ENCODE measurements at regions not wholly inside any gene's neighbourhood (a gene's known extent, or its start where the extent isn't known, plus 50 kb on each side); places are given as distances from the start of the nearest gene placed in this dataset.

DNA sequence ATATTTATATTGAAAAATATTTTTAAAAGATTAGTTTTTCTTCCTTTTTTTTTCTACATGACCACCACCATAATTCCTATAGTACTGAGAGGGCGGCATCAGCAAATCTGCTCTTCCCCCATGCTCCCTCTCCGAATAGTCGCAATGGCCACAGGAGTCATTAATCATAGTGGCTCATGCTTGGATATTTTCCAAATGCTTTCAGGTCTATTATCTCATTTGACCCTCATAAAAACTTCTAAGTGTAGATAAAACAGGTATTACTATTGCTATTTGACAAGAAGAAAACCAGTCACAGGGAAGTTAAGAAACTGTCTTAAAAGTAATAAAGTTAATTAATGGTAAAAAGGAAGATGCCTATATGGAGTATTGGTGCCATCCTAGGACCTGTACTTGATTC, 440.7 kb downstream of the CMPK2 start:
- DNase-seq: no peak

DNA sequence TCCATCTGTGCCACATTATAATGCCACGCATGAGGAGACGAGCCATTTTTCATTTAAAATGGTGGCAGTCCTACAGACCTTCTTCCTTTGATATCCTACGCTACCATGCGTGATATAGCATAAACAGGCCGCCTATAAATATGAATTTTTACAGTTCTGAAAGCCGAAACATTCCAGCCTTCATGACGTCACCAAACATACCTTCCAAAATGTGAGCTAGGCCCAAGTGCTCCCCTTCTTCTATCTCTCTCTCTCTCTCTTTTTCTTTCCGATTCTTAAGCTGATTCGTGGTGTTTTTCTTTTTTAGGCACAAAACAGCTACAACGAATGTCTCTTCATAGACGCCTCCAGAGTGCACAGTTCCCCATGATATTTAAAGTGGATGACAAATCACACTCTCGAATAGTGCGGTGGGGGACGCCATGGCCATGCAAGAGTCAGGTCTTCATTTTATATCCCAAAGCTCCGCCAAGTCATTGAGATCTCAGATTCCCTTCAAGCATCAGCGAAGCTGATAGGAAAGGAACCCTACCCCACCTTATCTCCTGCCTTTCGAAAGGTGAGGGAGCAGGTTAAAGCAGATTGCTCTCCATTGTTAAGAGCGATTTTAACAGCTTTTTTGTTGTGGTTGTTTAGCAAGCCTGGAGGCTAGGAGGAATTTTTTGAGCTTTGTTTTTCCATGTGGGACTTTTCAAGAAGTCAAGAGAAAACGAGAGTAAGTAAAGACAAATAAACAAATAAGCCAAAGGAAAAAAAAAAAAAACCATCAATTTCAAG, 436.3 kb downstream of the CMPK2 start:
- no peak for DNase-seq

DNA sequence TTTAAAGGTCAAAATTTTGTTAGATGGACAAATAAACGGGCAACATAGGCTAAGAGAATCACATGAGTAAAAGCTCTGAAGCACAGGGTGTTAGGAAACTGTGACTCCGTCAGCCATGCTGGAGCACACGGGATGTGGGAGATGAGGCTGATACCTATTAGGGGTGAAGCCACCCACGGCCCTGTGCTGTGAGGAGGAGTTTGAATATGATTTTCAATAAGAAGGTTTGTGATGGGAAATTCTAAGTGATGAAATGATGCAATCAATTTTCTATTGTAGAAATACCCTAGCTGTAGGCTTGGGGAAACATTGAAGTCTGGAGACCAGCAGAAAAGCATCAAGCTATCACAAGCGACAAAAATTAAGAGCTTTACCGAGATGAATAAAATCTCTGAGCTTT, 431.3 kb downstream of the CMPK2 start:
- DNase-seq: no peak

DNA sequence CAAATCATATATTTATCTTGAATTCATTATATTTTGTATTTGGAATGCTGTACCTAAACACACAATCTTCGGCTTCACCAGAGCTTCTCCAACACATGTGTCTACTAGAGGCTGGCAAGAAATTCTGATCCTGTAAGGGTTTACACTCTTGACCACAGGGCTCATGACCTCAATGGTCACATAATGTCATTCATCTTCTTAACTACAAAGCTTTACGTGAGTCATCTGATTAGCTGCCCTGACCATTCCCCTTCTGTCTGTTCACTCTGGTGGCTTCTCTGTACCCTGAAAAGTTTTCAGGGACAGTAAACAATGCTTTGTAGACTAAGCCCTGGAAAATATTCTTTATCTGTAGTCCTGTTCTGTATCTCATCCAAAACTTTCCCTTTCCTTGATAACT, 423.9 kb downstream of the CMPK2 start:
- DNase-seq: no peak

DNA sequence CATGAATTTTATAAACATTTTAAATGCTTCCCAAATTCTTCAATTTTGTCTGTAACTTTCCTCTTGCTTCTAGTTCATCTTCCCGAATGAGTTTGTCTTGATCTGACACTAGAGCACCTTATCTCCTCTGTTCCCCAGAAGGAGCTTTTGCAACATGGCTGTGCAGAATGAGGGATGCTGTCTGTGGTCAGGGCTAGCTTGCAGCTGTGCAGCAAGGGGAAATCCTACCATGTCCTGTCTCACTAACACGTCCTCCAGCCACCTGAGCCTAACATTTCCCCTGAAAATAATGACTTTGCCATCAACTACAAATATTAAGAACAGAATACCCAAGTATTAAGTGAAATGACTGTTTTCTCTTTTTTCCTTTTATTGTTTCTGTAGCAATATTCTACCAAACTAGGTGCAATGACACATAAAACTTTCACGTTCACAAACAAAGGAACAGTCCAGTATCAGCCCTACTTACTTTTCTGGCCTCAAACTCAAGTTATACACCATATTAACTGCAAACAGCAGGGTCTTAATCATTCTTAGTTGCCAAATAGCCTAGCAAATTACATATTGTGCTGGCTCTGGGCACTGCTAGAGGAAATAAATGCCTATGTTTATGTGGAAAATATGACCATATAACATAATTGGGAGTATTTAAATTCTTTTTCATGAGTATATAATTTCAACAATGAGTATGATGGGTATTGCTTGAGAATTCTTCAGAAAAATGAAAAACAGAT, 423.3 kb downstream of the CMPK2 start:
- no peak for DNase-seq

DNA sequence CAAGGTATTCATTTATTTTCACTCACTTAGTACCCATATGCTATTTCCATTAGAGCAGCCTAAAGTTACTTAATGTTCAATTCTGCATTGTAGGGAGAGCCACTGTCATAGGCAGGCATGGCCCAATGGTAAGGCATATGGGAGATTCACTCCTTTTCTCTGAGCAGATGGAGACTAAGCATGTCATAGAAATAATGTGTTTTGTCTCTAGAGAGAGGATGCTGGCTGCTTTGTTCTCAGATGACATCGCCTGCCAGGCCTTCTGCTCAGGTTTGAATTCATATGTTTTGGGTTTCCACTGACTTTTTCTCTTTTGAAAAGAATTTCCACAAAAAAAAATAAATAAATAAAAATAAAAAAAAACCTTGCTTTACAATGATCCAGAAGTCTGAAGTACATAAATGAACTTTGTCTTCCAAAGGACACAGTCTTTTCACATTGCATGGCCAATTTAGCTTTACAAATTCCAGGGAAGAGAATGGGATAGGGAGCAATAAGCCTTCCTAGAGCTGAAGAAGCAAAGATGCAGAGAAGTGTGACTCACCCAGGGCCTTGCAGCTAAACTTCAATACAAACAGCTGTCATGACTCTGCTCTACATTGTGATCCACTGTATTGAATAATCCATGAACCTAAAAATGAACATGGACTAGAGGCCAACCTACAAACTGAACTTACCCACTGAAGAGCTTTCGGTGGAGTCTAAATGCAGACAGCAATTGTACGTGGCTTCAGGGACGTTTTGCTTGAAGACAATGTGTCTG, 422.5 kb downstream of the CMPK2 start:
- no peak for DNase-seq

DNA sequence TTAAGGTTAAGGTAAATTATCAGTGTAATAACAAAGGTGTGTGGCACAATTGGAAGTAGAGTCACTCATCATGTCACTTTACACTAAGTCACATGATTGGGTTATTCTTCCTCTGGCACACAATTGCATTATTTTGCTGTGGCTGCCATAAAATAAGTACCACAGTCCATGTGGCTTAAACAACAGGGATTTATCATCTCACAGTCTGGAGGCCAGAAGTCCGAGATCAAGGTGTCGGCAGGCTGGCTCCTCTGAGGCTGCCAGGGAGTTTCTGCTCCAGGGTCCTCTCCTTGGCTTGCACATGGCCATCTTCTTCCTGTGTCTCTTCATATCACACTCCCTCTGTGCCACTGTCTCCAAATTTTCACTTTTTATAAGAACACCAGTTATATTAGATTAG, 421.2 kb downstream of the CMPK2 start:
- DNase-seq: no peak

DNA sequence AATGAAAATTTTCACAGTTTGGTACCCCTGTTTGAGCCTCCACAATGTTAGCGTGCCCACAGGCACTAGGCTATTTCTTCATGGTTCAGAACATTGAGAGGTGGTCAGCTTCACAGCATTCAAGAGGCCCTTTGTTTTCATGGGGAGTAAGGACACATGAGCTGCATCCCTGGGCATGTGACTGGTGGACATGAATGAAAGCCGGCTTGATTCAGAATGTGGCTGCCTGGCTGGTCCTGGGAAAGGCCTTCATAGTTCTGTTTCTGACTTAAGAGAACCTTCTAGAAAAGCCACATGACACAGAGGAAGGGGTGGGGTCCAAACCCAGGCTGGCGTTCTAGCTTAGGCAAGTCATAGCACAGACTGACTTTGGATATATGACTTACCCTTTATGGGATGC, 420.6 kb downstream of the CMPK2 start:
- no peak for DNase-seq

DNA sequence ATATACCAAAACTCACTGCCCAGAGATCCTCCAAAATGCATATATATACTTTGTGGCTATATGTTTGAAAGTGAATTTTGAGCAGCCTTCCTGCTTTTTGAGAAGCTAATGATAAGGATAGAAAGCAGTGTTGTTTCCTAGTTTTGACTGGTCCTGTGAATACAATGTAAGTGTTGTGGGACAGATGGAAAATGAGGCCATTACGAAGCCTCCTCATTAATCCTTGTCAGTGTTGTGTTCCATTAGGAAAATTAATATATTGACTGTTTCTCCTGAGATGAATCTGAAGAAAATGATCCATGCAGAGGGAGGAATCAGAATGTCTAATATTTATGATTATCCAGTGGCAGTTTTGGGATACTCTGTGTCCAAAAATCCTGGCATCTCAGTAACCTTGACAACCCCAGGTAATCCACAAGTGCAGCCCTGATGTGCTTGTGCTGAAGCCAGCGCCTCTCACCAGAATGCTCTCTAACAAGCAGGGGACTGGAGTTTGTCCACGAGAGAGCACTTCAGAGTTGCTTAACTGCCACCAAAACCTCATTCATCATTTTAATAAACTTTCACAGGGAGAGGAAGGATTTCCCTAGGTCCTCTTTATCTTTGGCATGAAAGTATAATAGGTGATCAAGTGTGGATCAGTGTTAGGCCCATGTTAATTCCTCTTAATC, 418.6 kb downstream of the CMPK2 start:
- DNase-seq: no peak

DNA sequence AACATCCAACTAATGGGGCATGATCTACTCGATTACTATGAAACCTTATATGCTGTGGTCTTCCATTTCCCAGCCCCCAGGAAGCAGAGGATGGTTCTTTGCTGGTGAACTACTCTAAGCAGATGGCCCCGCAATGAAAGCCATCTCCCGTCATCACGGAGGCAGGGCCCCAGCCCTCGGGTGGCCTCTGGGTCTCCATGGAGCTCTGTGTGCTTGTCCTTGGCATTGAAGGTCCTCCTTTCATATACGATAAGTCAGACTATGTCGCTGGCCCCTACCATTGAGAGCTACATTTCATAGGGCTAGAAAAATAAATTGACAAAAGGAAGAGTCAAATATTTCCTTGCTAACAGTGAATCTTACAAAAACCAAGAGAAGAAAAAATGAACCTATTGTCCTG, 416.8 kb downstream of the CMPK2 start:
- no peak for DNase-seq

DNA sequence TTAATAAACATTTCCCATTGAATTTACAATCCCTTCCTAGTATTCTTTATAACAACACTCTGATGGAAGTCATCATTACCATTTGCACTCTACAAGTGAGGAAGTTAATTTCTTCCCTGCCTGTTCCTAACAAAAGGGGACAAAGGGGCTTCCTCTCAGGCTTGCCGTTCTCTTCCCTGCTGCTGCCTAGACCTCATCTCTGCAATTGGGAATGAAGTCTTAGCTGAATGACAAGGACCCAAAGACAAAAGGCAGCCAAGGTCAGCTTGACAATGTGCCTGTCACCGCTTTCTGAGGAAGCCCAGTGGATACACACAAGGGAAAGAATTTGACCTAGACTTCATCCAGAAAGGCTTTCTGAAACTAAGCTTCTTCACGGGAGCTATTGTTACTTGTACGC, 416.4 kb downstream of the CMPK2 start:
- no peak for DNase-seq

DNA sequence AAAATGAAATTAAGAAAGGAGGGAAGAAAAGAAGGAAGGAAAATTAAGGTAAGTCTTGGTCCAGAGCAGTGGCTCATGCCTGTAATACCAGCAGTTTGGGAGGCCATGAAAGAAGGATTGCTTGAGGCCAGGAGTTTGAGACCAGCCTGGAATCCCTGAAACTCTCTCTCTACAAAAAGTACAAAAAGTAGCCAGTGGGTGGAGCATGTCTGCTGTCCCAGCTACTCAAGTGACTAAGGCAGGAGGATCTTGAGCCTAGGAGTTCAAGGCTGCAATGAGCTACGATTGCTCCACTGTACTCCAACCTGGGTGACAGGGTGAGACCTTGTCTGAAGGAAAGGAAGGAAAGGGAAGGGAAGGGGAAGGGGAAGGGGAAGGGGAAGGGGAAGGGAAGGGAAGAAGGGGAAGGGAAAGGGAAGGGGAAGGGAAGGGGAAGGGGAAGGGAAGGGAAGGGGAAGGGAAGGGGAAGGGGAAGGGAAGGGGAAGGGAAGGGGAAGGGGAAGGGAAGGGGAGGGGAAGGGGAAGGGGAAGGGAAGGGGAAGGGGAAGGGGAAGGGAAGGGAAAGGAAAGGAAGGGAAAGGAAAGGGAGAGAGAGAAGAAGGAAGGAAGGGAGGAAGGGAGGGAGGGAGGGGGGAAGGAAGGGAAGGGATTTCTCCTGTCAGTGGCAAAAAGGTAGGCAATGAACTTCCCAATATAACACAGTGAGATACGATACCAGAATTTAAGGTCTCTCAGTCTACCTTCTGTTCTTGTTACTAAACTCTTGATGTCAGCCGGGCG, 412.8 kb downstream of the CMPK2 start:
- no peak for DNase-seq

DNA sequence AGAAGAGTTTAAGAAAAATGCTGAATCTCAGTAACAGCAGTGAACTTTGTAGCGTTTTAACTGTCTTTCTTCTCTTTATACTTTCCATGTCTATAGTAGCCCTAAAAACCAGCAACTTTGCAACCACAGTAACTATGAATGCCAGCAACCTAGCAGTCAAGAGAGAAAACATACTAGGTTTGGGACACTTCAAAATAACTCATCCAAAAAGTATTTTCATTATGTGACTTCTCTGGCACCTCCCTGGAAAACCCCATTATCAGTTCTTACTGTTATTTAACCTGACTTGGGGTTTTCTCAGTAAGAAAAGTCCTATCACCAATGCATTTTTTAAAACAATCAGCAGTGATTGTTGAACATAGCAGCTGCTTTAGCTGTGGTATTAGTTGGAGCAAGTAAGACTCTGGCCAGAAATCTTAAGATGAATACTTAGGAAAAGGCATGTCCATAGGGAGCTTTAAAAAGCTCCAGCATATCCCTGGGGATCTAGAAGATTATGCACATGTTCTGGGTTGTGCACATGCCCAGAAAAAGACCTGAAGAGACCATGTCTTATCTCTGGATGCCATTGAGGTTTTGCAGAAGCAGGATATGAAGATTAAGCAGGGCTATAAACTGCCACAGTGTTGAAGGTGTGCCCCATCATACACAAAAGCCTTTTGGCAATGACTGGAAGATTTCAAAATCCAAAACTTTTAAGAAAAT, 411.3 kb downstream of the CMPK2 start:
- no peak for DNase-seq

DNA sequence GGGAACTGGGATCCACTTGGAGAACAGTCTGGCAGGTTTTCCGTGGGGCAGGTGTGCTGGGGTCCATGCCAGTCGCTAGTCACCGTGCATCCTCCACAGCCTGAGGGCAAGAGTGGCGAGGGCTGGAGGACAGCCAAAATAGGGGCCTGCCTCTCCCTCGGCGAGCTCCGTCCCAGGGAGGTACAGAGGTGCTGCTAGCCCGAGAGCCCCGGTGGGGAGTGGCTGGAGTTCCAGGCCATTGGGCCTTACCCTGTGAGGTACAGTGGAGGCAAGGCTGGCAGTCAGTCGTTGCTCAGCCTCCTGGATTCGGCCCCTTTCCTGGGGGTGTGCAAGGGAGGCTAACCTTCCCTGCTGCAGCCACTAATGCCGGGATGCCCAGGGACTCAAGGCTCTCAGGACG, 406.6 kb downstream of the CMPK2 start:
- DNase-seq: no peak

DNA sequence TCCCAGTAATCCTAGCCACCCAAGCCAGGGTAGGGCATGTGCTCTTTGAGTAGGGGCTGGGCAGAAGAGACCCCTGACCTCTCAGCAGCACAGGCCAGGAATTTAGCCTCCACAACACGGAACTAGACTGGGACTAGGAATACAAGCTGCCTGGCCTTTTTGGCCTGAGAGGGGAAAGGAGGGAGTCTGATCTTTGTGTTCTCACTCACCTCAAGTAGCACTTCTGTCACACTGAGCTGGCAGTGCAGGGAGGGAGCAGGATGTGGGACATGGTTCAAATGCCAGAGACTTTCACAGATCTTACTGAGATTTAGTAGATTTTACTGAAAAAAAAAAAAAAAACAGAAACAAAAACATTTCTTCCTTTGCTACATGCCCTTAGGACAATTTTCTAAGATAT, 395.2 kb downstream of the CMPK2 start:
- no peak for DNase-seq

DNA sequence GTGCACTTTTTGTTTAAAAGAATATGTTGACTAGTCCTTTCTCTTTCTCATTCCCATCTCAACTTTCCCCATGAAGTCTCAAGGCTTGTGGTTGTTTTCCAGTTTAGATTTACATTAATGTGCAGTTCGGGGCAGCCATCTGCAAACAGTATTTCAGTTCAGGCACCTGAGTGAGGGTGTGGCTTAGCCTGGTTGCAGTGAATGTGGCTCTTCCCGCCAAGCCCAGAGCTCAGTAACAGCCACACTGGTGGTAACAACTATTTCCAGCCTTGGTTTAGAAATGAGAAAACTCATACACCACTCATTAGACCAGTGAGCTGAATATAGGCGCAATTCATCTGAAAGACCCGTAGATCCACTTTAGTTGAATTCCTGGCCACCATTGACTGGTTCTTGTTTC, 394.3 kb downstream of the CMPK2 start:
- no peak for DNase-seq

DNA sequence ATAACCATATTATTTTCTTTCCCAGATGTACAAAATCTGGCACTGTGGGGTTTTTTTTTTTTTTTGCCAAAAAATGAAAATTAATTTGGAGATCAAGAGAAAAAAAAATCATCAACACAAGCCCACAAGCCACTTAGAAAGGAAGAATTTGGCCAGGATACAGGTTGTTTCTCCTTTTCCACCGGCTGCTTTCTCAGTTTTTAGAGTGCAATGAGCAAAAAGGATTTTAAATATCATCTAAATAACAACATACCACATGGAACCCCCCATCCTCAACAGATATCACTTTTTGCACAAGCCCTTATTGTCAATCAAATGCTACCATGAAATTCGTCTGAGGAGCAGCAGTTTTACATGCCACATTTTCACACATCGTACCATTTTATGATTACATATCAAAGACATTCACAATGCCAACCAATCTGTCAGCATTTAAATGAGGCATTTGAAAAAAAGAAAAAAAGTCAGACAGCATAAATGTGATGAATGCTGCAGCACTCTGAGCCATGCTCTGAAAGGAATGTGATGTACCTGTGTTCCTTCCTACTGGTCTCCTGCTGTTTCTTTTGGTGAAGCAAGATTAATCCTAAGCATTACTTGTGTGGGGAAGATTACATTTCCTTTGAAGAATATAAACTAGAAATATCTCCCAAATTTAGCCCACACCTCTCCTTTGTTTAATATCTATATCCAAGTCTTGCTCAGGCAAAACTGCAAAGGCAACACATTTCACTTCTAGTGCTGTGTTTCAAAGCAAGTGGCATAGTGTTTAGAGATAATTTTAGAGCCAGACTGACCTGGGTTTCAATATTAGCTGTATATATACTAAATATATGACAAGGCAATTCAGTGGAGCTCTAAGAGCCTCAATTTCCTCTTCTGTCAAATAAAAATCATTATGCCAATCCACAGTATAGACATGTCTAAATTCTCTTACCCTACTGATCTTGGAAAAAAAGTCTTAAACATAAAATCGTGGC, 391.3 kb downstream of the CMPK2 start:
- no peak for DNase-seq

DNA sequence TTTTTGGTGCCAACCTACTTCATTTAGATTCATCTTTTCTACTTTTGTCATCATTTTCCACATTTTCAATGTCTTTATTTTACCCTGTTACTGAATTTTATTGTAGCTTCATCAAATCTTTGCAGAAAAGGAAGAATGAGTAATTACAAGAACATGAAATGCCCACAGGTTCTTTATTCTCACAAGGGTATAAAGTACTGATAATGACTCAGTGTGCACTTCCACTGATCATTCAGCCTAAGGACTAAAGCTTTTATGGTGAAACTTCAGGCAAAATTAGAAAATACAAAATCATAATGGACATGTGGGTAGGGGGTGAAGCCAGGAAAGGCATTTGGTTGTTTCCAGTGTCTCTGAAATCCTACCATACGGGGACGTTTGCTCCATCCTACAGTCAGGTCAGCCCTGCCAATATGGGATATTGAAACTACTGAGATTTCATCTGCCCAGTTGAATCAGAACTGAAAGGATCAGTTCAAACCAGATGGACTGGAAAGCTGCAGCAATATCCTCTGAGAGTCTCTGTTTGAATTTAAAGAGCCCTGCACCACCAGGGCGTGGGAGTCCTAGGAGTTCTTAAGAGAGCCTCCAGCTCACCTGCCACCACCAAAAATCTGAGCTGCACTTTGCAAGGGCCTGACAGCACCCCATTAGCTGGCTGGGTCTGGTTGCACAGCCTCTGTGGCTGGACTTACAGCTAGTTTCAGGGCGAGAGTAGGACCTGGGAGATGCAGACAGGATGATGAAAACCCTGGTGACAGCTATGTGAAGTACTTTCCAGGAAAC, 390.4 kb downstream of the CMPK2 start:
- DNase-seq: no peak

DNA sequence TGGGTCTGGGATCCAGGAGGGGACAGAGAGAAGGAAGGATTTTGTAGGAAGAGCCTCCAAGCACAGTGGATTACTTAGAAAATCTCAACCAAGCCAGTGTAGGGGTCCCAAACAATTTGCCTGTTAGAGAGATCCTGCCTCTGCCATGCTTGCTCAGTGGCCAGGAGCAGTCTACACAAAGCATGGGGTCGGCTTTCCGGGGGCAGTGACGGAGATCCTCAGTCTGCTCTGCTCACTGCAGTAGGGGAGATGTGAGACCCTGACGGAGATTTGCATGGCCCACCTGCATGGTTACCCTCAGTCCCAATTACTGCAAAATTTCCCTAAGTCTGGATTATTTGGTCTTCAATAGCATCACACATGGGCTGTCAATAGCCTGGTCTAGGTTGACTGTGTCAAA, 385.2 kb downstream of the CMPK2 start:
- DNase-seq: no peak

DNA sequence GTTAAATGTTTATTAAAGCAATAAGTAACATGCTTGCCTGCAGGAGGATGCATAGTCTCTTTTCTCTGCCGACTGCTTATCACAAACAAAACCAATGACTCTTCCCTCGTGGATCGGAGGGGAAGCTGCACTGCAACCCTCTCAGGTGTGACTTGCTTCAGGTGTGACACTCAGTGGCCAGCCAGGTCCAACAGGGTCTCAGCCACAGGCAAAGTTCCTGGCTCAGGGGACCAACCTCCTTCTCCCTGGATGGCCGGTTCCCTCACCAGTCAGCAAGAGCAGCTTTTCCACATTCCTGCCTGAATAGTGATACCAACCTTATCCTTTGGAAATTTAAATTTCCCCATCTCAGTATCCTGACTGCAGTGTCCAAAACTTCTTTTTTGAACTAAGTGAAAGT, 383.5 kb downstream of the CMPK2 start:
- no peak for DNase-seq
